Endothelial cell of umbilical vein (primary cell): ENCODE measurements at regions not wholly inside any gene's neighbourhood (a gene's known extent, or its start where the extent isn't known, plus 50 kb on each side); places are given as distances from the start of the nearest gene placed in this dataset.

Experiments
- BruUV-seq: library from RNA; stranded (reverse); fragments of 400-500 nt; replicated peaks from 2 replicates; lab custom pipeline; 2021; lab: Mats Ljungman, UMichigan
- CTCF ChIA-PET: fragments of 300-600, 350-600 bp; sonication (Branson Sonifier 250); formaldehyde crosslinking; loops from one replicate; lab custom pipeline; 2021; ENCODE audit warnings: antibody characterized with exemption, inconsistent platforms; lab: Charles Lee
- POLR2A ChIA-PET: fragments of 300-600, 350-600 bp; sonication (Branson Sonifier 250); formaldehyde crosslinking; loops from one replicate; lab custom pipeline; 2021; ENCODE audit warnings: antibody characterized with exemption, inconsistent platforms; lab: Charles Lee
- DNase-seq: peaks from one replicate; pipeline ENCODE4 v3.0.0-alpha.2; 2011; ENCODE audit warnings: low read depth, low spot score
- FAIRE-seq: peaks from 2 replicates; lab custom pipeline; 2011; peaks lifted over from hg19 to GRCh38; lab: Jason Lieb, UNC
- H2AFZ ChIP-seq: 2 replicates; pipeline ENCODE4 v1.6.0; 2012; ENCODE audit warnings: low read depth, low read length, control low read depth, inconsistent platforms
- H3K27ac ChIP-seq: 2 replicates; pipeline ENCODE4 v1.5.1; 2011; ENCODE audit warnings: low read depth, mild to moderate bottlenecking, control low read depth, low read length, moderate library complexity; ENCODE audit not compliant: insufficient read depth
- H3K27me3 ChIP-seq, 2 experiments: 2 replicates each; pipeline versions ENCODE4 v1.6.0 to v1.6.1; 2011; ENCODE audit warnings: low read length in 2 of 2, mixed read lengths in 1 of 2; ENCODE audit not compliant: control insufficient read depth in 2 of 2, insufficient read depth in 2 of 2
- H3K36me3 ChIP-seq, 2 experiments: 2 replicates in 1 of 2; 3 replicates in 1 of 2; pipeline ENCODE4 v1.5.1; 2011; ENCODE audit warnings: low read length in 2 of 2, mild to moderate bottlenecking in 1 of 2, moderate library complexity in 1 of 2; ENCODE audit not compliant: control insufficient read depth in 2 of 2, insufficient read depth in 2 of 2; ENCODE audit errors: extremely low read depth in 1 of 2
- H3K4me1 ChIP-seq: 3 replicates; pipeline ENCODE4 v1.5.1; 2011; ENCODE audit warnings: mild to moderate bottlenecking, low read length; ENCODE audit not compliant: control insufficient read depth, insufficient read depth; ENCODE audit errors: extremely low read depth
- H3K4me2 ChIP-seq: 2 replicates; pipeline ENCODE4 v1.6.1; 2011; ENCODE audit warnings: low read length, control low read depth, mixed read lengths; ENCODE audit not compliant: insufficient read depth
- H3K4me3 ChIP-seq, 3 experiments: fragments of 200-600 bp in 1 of 3; sonication (generic), shearing (Covaris generic) in 1 of 3; replicated peaks in 1 of 3; 2 replicates each; pipeline ENCODE4 v1.5.1; 2011 to 2016; ENCODE audit warnings: control low read depth in 3 of 3, low read length in 3 of 3, mild to moderate bottlenecking in 2 of 3, inconsistent platforms in 1 of 3, low read depth in 1 of 3, moderate library complexity in 1 of 3; ENCODE audit not compliant: insufficient read depth in 1 of 3
- H3K79me2 ChIP-seq: 2 replicates; pipeline ENCODE4 v1.6.0; 2012; ENCODE audit warnings: low read length, inconsistent platforms; ENCODE audit not compliant: control insufficient read depth, insufficient read depth
- H3K9ac ChIP-seq: replicated peaks from 2 replicates; pipeline ENCODE3; 2011; ENCODE audit warnings: low read length, control low read depth; ENCODE audit not compliant: insufficient read depth; ENCODE audit errors: extremely low read depth
- H3K9me1 ChIP-seq: replicated peaks from 3 replicates; pipeline ENCODE4 v1.6.0; 2011; ENCODE audit warnings: mild to moderate bottlenecking, low read length; ENCODE audit not compliant: control insufficient read depth, insufficient read depth; ENCODE audit errors: extremely low read depth
- H3K9me3 ChIP-seq: replicated peaks from 2 replicates; pipeline ENCODE4 v1.5.1; 2012; ENCODE audit warnings: low read length, inconsistent platforms; ENCODE audit not compliant: control insufficient read depth, insufficient read depth
- H4K20me1 ChIP-seq: replicated peaks from 2 replicates; pipeline ENCODE3; 2011; ENCODE audit warnings: mild to moderate bottlenecking, low read length; ENCODE audit not compliant: control insufficient read depth, insufficient read depth; ENCODE audit errors: extremely low read depth
- CTCF ChIP-seq, 2 donors: IDR thresholded peaks; 1 replicate in 1 of 2; 2 replicates in 1 of 2; pipeline ENCODE4 v1.5.1; 2011; ENCODE audit warnings: low read length in 2 of 2, mild to moderate bottlenecking in 2 of 2, moderate library complexity in 2 of 2, control low read depth in 1 of 2, inconsistent platforms in 1 of 2, low read depth in 1 of 2; ENCODE audit not compliant: insufficient read depth in 1 of 2; ENCODE audit errors: extremely low read depth in 1 of 2
- EZH2 ChIP-seq: IDR thresholded peaks from 2 replicates; pipeline ENCODE4 v1.6.1; 2012; ENCODE audit warnings: borderline replicate concordance, low read depth, mild to moderate bottlenecking, moderate library complexity, low read length, inconsistent platforms; ENCODE audit not compliant: severe bottlenecking
- FOS ChIP-seq: IDR thresholded peaks from 2 replicates; pipeline ENCODE4 v1.6.1; 2011; ENCODE audit warnings: mild to moderate bottlenecking, low read length, moderate library complexity, borderline replicate concordance; ENCODE audit not compliant: insufficient read depth
- GATA2 ChIP-seq: IDR thresholded peaks from 2 replicates; pipeline ENCODE4 v1.7.0; 2011; ENCODE audit warnings: low read depth, mild to moderate bottlenecking, moderate library complexity, mixed read lengths, low read length; ENCODE audit not compliant: insufficient read length, insufficient read depth
- JUN ChIP-seq: IDR thresholded peaks from 2 replicates; pipeline ENCODE4 v1.6.1; 2011; ENCODE audit warnings: borderline replicate concordance, low read depth; ENCODE audit not compliant: insufficient read length, insufficient read depth
- MAX ChIP-seq: IDR thresholded peaks from 2 replicates; pipeline ENCODE4 v1.6.1; 2011; ENCODE audit not compliant: insufficient read depth, insufficient read length
- MYC ChIP-seq: IDR thresholded peaks from one replicate; pipeline ENCODE4 v1.6.1; 2011; ENCODE audit warnings: mild to moderate bottlenecking, low read depth, low read length
- POLR2A ChIP-seq: IDR thresholded peaks from 2 replicates; pipeline ENCODE4 v1.6.1; 2012; ENCODE audit warnings: low read depth, mild to moderate bottlenecking, control low read depth, low read length
- POLR2AphosphoS5 ChIP-seq: IDR thresholded peaks from 2 replicates; pipeline ENCODE4 v1.6.1; 2012; ENCODE audit warnings: low read depth, mild to moderate bottlenecking, control low read depth, low read length, moderate library complexity; ENCODE audit not compliant: insufficient read depth
- dilution Hi-C: fragments of 300-500 bp; cut with MboI; formaldehyde crosslinking; loops from one replicate; pipeline ENCODE4 v1.15.0; 2019; ENCODE audit warnings: low sequenced_read_pairs; ENCODE audit not compliant: extremely low pct_ligation_motif_present
- intact Hi-C: fragments of 100-400 bp; cut with micrococcal nuclease; formaldehyde crosslinking; loops from one replicate; pipeline ENCODE4 v1.10.0; 2022

DNA sequence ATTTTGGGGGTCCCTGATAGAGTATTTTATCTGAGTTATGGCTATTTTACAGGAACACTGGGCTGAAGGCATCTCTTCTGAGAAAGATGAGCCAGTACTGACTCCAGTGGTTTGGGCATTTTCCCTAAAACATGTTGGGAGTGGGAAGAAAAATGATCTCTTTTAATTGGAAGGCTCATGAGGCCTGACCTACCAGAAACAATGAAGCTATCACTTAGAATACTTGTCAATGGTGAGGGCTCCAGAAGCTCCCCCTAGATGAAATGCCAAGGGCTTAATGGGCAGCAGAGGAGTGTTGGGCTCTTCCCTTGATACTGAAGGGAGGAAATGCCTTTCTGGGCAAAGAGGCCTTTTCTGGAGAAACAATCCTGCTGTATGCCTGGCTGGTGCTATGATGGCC is 63.5 kb upstream of the BDNF start:
- FAIRE-seq = no peak
- intact Hi-C loops = no loop called here

More for the DNA sequence above, 63.5 kb upstream of the BDNF start:
- CTCF ChIA-PET = interaction anchor here (0.8 kb wide), 1 partner anchor 46 kb away, joined by 3 read pairs; no protein-coding TSS in a partner anchor
- no TSS peak for BruUV-seq
- dilution Hi-C loops = no loop called here
- H3K27ac ChIP-seq = no peak overlapping the region
- no peaks in the 10 kb centered on the region for H3K4me1 ChIP-seq
- H3K4me3 ChIP-seq = no peak overlapping the region
- H3K9me3 ChIP-seq = no peaks in the 10 kb centered on the region
- H3K36me3 ChIP-seq = no peaks in the 10 kb centered on the region
- no peak overlapping the region for H2AFZ ChIP-seq
- H3K9ac ChIP-seq = no peak overlapping the region
- H3K4me2 ChIP-seq = no peak overlapping the region
- DNase-seq = no peak
- H3K79me2 ChIP-seq = no peaks in the 10 kb centered on the region
- no peaks in the 10 kb centered on the region for H3K9me1 ChIP-seq
- TF ChIP-seq JUN = no peak
- no peak for TF ChIP-seq EZH2
- no peak for TF ChIP-seq MYC
- TF ChIP-seq MAX = no peak
- TF ChIP-seq CTCF (IDR thresholded peaks at IDR 0.05; ENCODE audit: extremely low read depth in 1 of 2, insufficient read depth in 1 of 2, low read depth in 1 of 2, low read length in 2 of 2) = no peak
- TF ChIP-seq POLR2AphosphoS5 = no peak
- no peak for TF ChIP-seq GATA2
- TF ChIP-seq FOS = no peak
- TF ChIP-seq POLR2A = no peak
- POLR2A ChIA-PET = no interaction called here
- no peaks in the 10 kb centered on the region for H4K20me1 ChIP-seq
- H3K27me3 ChIP-seq = peaks cover 0 to 7% of the 10 kb centered on the region in 2 experiments
